Hepatic stellate cell (primary cell): ENCODE measurements at regions not wholly inside any gene's neighbourhood (a gene's known extent, or its start where the extent isn't known, plus 50 kb on each side); places are given as distances from the start of the nearest gene placed in this dataset.

Source experiments
- DNase-seq: peaks from one replicate; pipeline ENCODE4 v3.0.0; 2011; ENCODE audit warnings: low spot score

- no peak for DNase-seq
Measured at GRCh38 chr10:91335147-91335546, 75.0 kb upstream of the HECTD2 start.

DNA sequence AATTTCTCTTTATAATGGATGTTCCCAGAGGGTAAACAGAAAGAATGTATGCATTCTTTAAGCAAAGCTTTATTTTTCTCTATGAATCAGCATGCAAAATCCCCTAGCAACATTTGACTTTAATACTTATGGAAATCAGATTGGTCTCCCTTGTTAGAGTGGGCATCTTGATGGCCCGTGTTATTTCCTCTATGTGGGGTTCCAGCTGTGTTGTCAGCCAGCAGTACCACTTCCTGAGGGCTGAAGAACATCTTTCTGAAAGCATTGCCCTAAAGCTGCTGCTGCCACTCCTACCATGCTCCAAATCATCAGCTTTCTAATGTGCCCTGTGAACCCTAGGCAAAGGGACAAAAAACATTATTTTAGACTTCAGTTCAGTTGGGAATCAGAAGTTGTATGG lies 70.4 kb upstream of the HECTD2 start:
- DNase-seq: no peak

DNA sequence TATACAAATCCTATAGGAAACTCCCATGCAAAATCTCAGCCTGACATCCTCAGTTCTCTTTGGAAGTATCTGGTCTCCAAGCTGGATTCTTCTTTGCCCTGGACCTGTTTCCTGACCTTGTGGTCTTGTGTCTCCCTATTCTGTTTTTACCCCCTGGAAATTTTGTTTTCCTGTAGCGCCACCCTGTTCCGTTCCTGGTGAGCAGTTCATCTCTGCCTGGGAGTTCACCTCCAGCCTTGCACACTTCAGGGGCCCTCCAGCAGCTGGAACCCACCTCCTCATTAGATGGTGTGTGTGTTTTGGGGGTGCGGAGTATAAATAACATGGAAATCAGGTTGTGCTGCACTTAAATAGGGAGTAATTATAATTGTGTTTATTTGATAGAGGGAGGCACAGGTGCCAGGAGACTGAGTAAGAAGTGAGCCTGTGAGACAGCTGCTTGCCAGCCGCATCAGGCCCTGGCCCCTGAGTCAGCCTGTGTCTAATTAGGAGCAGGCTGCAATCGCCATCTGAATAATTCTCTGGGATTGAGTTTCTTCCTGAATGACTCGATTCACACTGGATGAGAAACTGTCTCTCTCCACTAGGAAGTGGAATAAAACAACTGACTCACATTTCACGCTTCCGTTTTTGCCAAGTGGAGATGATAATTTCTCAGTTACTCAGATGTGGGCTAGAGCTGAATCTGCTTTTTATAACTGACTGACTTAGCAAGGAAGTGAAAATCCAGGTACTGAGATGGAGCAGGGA lies 69.4 kb upstream of the HECTD2 start:
- DNase-seq: peak; percentile 19

GRCh38 chr10:91341686-91342085 lies 68.5 kb upstream of the HECTD2 start:
- no peak for DNase-seq

DNA sequence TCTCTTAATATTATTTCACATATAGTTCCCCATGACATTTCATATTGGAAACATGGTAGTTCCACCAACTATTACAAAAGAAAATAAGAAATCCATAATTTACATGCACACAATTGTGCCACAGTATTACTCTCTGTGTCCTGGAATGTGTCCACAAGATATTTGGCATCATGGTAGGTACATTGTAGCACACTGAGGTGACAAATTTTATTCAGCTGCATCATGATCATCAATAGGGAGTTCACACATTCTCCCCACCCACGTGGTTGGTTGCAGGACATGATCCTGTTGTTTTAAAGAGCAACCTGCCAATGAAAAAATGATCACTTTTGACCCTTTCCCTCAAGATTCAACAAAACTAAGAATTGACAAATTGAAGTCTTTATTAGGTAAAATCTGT lies 67.1 kb upstream of the HECTD2 start:
- no peak for DNase-seq

DNA sequence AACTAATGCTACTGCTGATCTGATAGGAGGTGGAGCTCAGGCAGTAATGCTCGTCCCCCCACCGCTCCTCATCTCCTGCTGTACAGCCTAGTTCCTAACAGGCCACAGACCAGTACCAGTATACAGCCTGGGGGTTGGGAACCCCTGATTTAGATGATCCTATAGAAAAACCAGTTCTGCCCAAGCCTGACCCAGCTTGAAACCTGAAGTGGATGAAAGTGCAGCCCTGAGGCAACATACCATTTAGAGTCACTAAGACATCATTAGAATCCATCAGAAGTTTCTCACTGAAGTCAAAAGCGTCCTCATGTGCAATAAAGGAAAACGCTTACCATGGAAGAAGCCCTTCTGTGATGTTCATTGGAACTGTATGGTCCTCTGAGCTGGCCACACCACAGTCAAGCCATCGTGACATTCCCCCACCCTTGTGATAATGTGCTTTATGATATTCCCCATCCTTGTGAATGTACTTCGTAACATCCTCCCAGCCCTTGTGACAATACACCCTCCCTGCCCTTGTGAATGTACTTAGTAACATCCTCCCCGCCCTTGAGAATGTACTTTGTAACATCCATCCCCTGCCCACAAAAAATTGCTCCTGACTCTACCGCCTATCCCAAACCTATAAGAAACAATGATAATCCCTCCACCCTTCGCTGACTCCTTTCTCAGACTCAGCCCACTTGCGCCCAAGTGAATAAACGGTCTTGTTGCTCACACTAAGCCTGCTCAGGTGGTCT lies 65.9 kb upstream of the HECTD2 start:
- no peak for DNase-seq

- no peak for DNase-seq
Measured at GRCh38 chr10:91345716-91346115, 64.4 kb upstream of the HECTD2 start.

GRCh38 chr10:91347529-91347928 lies 62.6 kb upstream of the HECTD2 start:
- no peak for DNase-seq

- peak; percentile 44 for DNase-seq
Measured at GRCh38 chr10:91349381-91349780, 60.8 kb upstream of the HECTD2 start.

GRCh38 chr10:91350651-91351081 lies 59.5 kb upstream of the HECTD2 start:
- no peak for DNase-seq

DNA sequence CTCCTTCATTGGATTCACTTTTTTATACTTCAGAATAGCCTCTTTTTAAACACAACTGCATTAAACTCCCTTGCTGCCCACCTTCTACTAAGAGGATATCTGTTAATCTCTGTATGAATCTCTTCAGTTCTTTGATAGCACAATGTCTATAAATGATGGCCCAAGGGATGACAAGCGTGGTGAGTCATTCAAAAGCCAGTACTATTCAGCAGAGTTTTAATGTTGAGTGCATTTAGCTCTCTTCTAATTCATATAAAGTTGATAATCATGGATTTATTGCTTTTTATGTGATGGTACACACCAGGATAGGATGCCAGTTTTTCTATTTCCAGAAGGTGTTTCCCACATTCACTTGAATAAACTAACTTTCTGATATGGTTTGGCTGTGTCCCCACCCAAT lies 57.4 kb upstream of the HECTD2 start:
- DNase-seq: no peak

DNA sequence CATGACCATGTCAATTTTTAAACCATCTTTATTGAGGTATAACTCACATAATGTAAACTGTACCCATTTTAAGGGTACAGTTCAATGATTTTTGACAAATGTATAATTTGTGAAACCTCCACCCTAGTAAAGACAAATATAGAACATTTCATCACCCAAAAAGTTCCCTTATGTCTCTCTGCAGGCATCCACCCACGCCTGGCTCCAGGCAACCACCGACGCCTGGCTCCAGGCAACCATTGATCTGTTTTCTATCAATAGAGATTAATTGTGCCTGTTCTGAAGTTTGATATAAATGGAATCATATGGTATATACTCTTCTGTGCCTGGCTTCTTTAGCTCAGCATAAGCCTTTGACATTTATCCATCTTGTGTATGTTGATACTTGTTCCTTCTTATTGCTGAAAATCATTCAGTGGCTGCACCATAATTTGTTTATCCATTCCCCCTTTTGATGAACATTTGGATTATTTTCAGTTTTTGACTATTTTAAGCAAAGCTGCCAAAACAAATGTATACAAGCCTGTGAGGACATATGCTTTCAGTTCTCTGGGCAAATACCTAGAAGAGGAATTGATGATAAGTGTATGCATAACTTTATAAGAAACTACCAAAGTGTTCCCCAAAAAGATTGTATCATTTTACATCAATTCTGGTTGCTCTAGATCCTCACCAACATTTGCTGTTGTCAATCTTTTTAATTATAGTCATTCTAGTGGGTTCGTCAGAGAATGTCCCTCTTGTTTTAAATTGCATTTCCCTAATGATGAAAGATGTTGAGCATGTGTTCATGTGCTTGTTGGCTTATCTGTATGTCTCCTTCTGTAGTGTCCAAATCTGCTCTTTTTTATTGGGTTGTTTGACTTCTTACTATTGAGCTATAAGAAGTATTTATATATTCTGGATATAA lies 55.7 kb upstream of the HECTD2 start:
- DNase-seq: no peak

DNA sequence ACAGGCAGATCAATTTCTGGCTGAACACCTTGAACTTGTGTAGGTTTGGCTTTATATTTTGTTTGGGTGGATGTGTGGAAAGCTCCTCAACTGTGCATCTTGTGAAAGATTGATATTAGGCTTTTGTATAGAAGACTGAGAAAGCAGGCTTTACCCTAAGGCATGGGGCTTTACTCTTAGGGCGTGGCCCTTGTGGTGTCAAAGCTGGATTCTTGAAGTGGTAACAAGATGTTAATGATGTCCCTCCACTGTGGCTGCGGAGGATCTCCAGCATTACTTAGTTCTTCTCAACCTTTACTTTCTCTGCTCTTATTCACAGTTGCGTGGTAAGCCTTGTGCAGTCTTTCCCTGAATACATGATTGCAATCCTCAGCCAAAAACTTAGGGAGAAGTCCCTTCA lies 54.1 kb upstream of the HECTD2 start:
- no peak for DNase-seq

- DNase-seq: no peak
Measured at GRCh38 chr10:91357497-91357896, 52.6 kb upstream of the HECTD2 start.
